Choroid plexus epithelial cell (primary cell): ENCODE measurements at regions not wholly inside any gene's neighbourhood (a gene's known extent, or its start where the extent isn't known, plus 50 kb on each side); places are given as distances from the start of the nearest gene placed in this dataset.
"Not testable (repeated sequence)": the region's sequence is repeated elsewhere in the genome, so short reads cannot be mapped to it uniquely, and the experiment has no call there.

Experiments used
- DNase-seq: peaks from one replicate; pipeline ENCODE4 v3.0.0-alpha.2; 2010; ENCODE audit warnings: low read depth
- H3K4me3 ChIP-seq: 2 replicates; pipeline ENCODE4 v1.5.1; 2011; ENCODE audit warnings: low read depth, mild to moderate bottlenecking, control low read depth, low read length, moderate library complexity

DNA sequence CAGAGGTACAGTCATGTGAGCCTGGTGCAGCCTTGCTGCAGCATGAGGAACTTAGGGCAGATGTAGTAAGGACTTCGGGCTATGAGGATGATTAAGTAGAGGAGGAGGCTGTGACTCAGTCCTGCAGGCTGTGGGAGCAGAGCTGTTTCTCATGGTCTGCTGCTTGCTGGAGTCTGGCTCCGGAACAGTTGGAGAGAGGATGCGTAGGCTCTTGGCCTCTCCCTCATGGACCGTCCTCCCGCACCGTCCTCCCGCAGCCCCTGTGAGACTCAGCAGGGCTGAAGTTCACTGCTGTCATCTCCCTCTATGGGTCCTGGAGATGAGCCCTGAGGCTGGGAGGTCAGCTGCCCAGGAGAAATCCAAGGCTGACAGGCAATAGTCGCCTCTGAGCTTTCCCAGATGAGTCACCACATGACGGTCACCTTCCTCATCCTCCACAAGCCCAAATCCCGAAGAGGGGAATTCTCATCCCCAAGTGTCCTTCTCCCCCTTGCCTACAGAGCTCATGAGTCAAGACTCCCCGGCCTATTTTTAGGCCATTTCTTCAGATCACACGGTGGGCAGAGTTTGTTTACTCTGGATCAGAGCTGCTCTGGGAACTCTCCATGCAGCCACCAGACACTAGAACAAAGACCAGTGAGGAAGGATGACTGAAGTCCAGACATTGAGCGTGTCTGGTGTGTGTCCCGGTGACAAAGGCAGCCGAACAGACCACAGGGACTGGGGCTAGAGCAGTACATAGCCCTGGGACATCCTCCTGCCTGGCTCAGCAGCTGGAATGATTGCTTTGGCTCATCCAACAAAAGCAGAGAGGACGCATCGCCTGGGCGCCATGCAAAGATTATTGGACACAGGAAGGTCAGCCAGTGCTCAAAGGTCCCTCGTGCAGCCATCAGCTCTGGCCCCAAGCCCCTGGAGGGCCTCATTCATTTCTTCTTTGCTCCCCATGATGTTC is 134.5 kb downstream of the NPIPB11 start:
- not testable (repeated sequence) for H3K4me3 ChIP-seq
- DNase-seq: peak; percentile 70

DNA sequence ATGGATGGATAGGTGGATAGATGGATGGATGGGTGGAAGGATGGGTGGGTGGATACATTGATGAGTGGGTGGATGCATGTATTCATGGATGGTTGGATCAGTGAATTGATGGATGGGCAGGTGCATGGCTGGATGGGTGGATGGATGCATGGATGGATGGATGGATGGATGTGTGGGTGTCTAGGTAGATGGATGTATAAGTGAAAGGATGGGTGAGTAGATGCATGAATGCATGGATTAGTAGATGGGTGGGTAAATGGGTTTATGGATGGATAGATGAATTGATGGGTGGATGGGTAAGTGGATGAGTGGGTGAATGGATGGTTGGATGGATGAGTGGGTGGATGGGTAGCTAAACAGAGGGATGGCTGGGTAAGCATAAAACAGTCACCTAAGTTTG is 135.6 kb downstream of the NPIPB11 start:
- not testable (repeated sequence) for DNase-seq

DNA sequence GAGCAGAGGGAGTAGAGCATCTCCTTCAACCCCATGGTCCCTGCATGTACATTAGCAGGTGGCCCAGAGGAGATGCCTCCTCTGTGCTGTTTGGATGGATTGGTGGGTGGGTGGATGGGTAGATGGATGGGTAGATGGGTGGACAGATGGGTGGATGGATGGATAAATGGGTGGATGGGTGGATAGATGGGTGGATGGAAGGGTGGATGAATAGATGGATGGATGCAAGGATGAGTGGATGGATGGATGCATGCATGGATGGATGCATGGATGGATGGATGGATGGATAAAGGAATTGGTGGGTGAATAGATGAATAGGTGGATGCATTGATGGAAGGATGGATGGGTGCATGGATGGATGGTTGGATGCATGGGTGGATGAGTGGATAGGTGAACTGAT is 136.5 kb downstream of the NPIPB11 start:
- not testable (repeated sequence) for H3K4me3 ChIP-seq, DNase-seq

More for the DNA sequence above, 135.6 kb downstream of the NPIPB11 start:
- not testable (repeated sequence) for H3K4me3 ChIP-seq

DNA sequence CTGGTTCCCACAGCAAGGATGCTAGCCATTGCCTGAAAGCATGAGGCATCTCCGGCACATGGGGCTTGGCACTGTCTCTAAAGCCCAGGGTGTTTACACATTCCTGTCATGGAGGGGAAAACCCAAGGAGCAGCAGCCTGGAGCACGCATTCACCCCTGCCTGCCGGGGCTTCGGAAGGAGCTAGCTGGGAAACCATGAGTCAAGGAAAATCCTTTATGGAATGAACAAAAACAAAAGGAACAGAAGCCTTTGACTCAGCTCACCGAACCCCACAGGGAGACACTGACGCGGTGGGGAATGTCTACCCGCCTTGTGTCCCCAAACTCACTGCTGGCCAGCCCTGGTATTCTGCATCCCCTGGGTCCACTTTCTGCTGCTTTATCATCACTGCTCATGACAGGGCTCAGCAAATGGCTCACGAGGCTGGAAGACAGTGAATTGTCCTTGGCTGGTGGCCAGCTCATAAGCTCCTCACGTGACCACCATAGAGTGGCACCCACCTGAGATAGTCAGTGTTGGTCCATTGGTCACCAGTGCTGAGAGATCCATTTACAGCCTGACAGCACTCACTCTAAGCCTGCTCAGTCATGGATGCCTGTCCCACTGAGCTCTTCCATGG is 137.2 kb downstream of the NPIPB11 start:
- not testable (repeated sequence) for H3K4me3 ChIP-seq
- peak; percentile 75 for DNase-seq

DNA sequence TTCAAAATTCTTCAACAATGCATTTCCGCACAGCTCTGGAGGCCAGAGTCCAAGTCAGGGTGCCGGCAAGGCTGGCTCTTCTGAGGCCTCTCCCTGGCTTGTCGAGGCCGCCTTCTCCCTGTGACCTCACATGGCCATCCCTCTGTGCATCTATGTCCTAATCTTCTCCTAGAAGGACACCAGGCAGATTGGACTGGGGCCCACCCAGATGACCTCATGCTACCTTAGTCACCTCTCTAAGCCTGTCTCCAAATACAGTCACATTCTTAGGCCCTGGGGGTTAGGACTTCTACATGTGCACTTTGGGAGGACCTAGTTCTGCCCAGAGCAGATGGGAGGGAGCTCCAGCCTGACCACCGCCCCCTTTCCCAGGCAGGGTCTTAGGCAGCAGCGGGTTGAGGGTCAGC is 137.7 kb downstream of the NPIPB11 start:
- H3K4me3 ChIP-seq: not testable (repeated sequence)
- peak; percentile 43 for DNase-seq

DNA sequence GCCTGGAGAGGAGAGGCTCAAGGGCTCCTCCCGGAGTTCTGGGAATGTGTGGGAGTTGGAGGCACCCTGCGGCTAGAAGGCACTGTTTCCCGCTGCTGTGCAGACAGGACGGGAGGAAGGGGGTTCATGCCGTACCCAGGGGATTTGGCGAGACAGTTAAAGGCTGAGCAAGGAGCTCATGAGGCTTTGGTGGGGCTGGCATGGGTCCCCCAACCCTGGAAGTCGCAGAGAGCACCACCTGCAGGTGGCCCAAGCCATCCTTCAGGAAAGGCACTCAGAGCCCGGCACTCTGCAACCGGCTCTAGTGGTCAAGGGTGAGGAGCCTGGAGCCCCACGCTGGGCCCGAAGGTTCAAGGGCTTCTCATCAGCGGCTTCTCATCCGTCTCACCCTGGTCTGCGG is 138.2 kb downstream of the NPIPB11 start:
- DNase-seq, H3K4me3 ChIP-seq: not testable (repeated sequence)

DNA sequence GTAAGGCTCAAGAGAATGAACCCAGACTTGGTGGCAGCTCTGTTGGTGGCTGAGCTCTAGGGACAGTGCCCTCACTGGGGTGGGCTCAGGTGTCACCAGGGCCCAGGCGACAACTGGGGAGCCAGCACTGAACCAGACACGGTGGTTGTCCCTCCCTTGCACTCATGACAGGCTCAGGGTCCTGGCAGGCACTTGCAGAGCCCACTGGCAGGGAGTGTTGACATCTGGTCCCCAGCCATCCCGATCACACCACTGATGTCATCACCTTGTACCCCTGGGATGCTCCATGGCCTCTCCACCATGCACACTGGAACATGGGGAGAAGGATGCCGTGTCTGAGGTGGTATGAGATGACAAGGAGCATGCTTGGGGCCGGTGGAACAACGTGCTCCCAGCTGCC is 138.6 kb downstream of the NPIPB11 start:
- DNase-seq, H3K4me3 ChIP-seq: not testable (repeated sequence)

DNA sequence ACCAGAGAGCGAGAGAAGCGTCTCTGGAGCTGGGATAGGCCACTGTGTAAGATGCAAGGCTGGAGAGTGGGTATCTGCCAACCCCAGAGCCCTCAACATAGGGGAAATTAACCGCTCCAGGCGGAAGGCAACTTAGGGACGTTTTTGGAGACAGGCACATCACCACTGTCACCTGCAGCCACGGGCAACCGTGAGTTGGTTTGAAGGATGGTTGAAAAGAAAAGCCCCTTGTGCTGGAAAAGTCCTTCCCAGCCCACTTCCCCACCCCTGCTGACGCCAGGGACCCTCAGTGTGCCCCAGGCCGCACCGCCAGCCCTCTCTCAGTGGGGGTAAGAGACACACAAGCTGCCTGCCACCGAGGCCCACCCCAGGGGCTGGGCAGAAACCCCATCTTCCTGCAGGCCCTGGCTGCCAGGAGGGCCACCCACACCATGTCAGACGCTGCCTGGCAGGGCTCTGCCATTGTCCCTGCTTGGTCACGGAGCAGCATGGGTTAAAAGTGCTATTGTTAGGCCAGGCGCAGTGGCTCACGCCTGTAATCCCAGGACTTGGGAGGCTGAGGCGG is 139.4 kb downstream of the NPIPB11 start:
- not testable (repeated sequence) for DNase-seq, H3K4me3 ChIP-seq

DNA sequence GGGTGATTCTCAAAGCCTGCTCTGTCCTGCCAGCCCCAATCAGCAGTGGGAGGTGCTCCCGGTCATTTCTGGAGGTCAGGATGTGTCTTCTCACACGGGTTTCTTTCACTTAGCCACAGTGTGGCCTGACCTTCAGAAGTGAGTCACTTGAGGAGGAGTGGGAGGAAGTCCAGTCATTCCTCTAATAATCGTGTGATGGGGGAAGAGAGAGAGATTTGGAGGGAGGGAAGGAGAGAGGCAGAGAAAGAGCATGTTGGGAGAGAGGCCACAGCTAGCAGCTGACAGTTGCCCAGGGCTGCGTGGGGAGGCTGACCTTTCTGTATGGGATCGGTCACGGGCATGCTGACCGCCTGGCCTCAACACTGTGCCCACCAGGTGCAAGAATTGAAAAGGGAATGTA is 139.9 kb downstream of the NPIPB11 start:
- DNase-seq: peak; percentile 74
- not testable (repeated sequence) for H3K4me3 ChIP-seq

DNA sequence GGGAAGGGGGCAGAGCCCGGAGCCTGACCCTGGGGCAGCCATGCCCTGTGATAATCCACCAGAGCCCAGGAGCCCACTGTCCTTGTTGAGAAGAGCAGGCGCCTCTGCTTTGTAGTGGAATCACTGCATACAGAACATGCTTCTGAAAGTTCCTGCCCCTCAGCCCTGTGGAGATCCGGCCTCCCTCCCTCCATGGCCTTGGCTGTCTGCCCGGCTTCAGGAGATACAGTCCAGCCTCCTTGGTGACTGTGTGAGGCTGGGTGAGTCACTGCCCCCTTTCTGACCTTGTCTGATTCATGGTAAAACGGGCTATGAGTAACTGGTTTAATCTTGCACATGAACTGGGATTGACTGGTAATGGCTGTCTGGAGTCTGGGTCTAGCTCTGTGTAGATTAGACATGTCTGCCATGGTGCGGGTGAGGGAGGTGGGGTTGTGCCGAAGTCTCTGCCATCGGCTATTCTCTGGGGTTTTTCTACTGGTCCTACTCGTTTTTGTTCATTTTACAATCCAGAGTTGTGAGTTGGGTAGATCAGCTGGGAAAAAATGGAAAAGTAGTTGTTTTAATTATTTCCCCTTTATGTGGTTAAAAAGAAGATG is 141.2 kb downstream of the NPIPB11 start:
- DNase-seq: peak; percentile 98
- peak overlapping the region; percentile 7 for H3K4me3 ChIP-seq

DNA sequence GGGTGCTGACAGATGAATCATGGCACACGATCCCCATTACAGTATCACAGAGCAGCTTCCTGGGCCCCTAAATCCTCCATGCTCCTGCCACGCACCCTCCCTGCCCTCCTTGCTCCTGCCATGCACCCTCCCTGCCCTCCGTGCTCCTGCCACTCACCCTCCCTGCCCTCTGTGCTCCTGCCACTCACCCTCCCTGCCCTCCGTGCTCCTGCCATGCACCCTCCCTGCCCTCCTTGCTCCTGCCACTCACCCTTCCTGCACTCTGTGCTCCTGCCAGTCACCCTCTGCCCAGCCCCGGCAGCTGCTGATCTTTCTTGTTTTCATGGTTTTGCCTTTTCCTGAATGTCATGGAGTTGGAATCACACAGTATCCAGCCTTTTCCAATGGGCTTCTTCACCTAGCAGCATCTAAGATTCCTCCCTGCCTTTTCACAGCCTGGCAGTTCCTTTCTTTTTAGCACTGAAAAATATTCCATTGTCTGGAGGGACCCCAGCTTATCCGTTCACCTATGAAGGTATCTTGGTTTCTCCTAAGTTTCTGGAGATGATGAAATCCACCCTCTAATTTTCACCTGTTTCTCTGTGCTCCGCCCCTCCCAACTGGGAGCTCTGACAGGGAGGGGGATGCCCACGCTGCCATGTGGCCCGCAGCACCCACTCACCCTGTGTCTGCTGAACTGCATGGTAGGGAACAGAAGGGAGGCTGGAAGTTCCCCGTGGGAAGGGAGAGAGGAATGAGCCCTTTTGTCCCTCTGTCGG is 142.3 kb downstream of the NPIPB11 start:
- not testable (repeated sequence) for H3K4me3 ChIP-seq, DNase-seq

DNA sequence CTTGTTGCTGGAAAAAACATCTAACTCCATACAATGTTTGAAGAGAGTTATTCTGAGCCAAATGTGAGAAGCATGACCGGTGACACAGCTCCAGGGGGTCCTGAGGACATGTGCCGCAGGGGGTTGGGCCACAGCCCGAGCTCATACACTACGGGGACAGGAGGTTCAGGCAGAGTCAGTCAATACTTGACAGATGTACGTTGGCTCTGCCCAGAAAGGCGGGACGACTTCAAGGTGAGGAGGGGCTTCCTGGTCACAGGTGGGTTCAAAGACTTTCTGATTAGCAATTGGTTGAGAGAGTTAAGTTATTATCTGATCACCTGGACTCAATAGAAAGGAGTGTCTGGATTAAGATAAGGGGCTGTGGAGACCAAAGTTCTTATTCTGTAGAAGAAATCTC is 143.8 kb downstream of the NPIPB11 start:
- not testable (repeated sequence) for H3K4me3 ChIP-seq, DNase-seq

DNA sequence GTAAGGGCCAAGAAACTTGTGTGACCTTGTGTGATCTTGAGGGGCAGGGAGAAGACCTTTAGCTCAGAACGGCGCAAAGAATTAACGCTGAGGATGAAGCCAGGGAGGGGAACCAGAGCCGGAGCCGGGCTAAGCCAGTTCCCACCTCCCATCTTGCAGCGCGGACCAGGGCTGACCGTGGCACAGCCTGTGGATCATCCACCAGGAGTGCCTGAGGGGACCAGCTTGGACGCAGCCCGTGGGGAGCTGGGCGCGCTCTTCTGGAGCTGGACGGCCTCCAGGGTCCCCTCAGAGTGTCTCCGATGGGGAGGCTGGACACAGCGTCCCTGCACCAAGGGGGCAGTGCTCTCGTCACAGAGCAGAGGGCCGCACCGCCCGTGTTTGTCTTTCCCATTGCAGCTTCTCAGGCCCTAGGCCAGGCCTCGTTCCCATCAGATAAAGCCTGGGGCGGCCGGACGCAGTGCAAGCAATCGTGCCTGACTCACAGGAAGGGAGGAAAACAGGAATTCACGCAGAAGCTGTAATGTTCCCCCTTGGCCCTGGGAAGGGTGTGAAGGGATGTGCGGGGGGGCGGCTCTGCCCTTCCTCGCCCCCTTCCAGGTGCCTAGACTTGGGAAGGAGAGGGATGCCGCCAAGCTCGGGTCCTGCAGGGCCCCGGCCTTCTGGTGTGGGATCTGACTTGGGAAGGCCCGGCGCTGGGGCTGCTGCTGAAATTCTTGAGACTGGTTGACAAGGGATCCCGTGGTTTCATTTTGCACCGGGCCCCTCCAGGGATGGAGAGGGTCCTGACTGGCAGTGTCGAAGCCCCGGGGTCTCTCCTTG is 144.9 kb downstream of the NPIPB11 start:
- H3K4me3 ChIP-seq: not testable (repeated sequence)
- DNase-seq: peak; percentile 44

DNA sequence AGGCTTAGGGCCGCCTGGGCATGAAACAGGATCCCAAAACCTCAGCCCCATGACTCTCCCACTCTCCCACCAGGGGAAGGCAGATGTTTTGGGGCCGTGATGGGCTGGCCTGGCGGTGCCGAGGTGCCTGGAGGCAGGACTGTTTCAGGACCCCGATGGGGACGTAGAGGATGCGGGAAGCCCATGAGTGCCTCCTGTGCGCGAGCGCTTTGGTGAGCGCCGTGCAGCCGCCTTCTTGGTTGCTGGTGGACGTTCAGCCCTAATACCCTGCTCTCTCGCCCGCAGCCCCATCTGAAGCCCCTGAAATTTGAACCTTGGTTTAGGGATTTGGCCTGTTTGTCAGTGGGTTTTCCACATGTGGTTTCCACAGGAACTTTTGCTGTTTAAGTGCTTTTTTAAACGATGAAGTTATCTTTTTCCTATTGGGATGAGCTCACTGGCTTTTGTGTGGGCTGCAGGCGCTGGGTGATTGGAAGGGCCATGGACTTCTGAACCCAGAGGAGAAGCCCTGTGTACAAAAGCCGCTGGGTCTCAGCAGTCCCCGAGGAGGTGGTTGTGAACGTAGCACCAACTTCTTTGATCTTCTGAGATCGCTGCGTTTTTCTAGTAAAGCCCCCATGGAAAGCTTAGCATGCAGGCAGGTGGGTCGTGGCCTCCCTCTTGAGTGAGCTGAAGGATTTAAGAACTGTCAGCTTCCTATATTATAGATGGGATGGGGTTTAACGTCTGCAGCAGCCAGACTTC is 145.7 kb downstream of the NPIPB11 start:
- H3K4me3 ChIP-seq, DNase-seq: not testable (repeated sequence)

DNA sequence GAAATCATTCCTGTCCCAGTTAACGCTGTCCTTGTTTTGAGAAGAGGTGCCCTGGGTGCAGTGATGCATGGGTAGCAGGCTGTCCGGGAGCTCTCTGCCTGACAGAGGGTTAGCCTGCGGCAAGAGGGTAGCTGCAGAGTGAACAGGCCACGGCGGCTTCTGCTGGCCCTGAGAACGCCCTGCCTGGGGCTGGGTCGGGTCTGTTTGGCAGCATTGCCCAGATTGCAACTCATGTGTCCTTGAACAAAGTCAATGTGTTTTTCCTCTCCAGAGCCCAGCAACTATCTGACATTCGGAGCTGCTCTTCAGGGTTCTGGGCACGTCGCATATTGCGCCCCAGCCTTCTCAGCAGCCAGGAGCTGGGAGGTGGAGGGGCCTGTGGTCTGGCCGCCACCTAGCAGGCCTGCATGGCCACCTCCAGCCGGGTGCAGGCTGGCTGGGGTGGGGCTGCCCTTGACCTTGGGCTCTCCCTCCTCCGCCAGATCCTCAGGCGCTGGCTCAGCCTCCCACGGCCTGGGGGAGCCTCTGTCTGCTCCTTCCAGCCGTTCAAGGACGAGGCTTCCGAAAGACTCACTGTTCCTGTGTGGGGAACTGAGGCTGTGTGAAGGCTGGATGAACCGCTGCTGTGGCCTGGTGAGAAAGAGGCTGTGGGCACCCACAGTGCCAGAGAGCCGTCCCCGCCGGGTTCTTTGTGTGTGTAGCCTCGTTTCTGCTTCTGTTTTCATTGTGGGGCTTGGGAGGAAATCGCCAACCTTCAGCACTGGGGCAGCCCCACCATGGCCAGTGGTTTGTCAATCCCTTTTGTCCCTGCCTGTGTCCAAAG is 146.7 kb downstream of the NPIPB11 start:
- DNase-seq, H3K4me3 ChIP-seq: not testable (repeated sequence)

DNA sequence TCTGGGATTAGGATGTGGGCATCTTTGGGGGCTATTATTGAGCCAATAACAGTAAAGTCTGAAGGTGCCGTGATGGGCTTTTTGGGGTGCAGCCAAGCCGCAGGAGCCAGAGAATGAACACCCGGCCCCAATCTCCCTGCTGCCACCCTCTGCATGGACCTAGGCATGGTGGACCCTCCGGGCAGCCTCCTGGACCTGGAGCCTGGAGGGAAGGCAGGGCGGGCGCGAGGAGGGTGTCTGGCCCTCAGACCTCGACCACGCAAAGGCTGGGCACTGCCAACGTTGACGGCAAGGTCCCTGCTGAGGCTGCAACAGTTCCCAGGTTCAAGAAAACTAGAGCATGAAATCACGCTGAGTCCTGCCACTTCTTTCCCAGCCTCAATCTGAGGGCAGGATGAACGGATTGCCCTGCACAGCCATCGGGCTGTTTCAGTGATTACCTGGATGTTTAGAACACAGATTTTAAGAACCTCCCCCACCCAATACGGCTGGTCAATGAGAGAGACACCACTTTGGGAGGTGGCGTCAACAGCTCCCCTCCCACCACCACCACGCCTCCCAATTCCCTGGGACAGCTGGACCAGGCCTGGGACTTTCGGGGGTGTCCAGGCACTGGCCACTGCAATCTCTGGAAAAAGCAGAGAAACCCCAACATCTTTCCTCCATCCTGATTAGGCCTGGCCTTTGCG is 147.4 kb downstream of the NPIPB11 start:
- DNase-seq, H3K4me3 ChIP-seq: not testable (repeated sequence)
